ENCODE measurements at regions not wholly inside any gene's neighbourhood (a gene's known extent, or its start where the extent isn't known, plus 50 kb on each side); places are given as distances from the start of the nearest gene placed in this dataset.
"Not testable (repeated sequence)": the region's sequence is repeated elsewhere in the genome, so short reads cannot be mapped to it uniquely, and the experiment has no call there.

GRCh38 chr7:153081496-153081895 is 321.9 kb downstream of the ACTR3B start:
- intact Hi-C loops (cut with micrococcal nuclease): no loop called here

GRCh38 chr7:153084278-153084677 is 324.7 kb downstream of the ACTR3B start:
- intact Hi-C loops (cut with micrococcal nuclease): no loop called here

GRCh38 chr7:153087498-153087897 is 327.9 kb downstream of the ACTR3B start:
- intact Hi-C loops (cut with micrococcal nuclease): no loop called here

GRCh38 chr7:153088601-153089000 is 329.0 kb downstream of the ACTR3B start:
- intact Hi-C loops (cut with micrococcal nuclease): no loop called here

- intact Hi-C loops (cut with micrococcal nuclease): no loop called here
These were observed 330.7 kb downstream of the ACTR3B start for GRCh38 chr7:153090209-153090608.

- intact Hi-C loops (cut with micrococcal nuclease): no loop called here
These were observed 331.2 kb downstream of the ACTR3B start for GRCh38 chr7:153090764-153091163.

GRCh38 chr7:153091477-153091876 is 331.9 kb downstream of the ACTR3B start:
- intact Hi-C loops (cut with micrococcal nuclease): no loop called here

GRCh38 chr7:153097511-153098201 is 338.1 kb downstream of the ACTR3B start:
- intact Hi-C loops (cut with micrococcal nuclease): no loop called here

GRCh38 chr7:153099235-153099634 is 339.7 kb downstream of the ACTR3B start:
- intact Hi-C loops (cut with micrococcal nuclease): no loop called here

- intact Hi-C loops (cut with micrococcal nuclease): no loop called here
These were observed 341.2 kb downstream of the ACTR3B start for GRCh38 chr7:153100691-153101237.

- intact Hi-C loops (cut with micrococcal nuclease): no loop called here
These were observed 343.6 kb downstream of the ACTR3B start for GRCh38 chr7:153103202-153103601.

GRCh38 chr7:153107826-153108225 is 348.3 kb downstream of the ACTR3B start:
- intact Hi-C loops (cut with micrococcal nuclease): no loop called here

- intact Hi-C loops (cut with micrococcal nuclease): no loop called here
These were observed 350.0 kb downstream of the ACTR3B start for GRCh38 chr7:153109566-153109965.

GRCh38 chr7:153110606-153111005 is 351.1 kb downstream of the ACTR3B start:
- intact Hi-C loops (cut with micrococcal nuclease): no loop called here

GRCh38 chr7:153122255-153122654 is 362.7 kb downstream of the ACTR3B start:
- intact Hi-C loops (cut with micrococcal nuclease): not testable (repeated sequence)

GRCh38 chr7:153130052-153130451 is 370.5 kb downstream of the ACTR3B start:
- intact Hi-C loops (cut with micrococcal nuclease): no loop called here

- intact Hi-C loops (cut with micrococcal nuclease): no loop called here
These were observed 392.2 kb downstream of the ACTR3B start for GRCh38 chr7:153151766-153152165.

GRCh38 chr7:153152801-153153422 is 393.4 kb downstream of the ACTR3B start:
- intact Hi-C loops (cut with micrococcal nuclease): no loop called here

GRCh38 chr7:153158149-153158548 is 398.6 kb downstream of the ACTR3B start:
- intact Hi-C loops (cut with micrococcal nuclease): no loop called here

GRCh38 chr7:153170287-153170686 is 410.7 kb downstream of the ACTR3B start:
- intact Hi-C loops (cut with micrococcal nuclease): no loop called here

GRCh38 chr7:153185936-153186335 is 426.4 kb downstream of the ACTR3B start:
- intact Hi-C loops (cut with micrococcal nuclease): no loop called here

- intact Hi-C loops (cut with micrococcal nuclease): no loop called here
These were observed 428.6 kb downstream of the ACTR3B start for GRCh38 chr7:153188161-153188560.

- intact Hi-C loops (cut with micrococcal nuclease): no loop called here
These were observed 429.1 kb downstream of the ACTR3B start for GRCh38 chr7:153188630-153189029.

Measured in T-helper 1 cell treated with Interleukin-12 subunit alpha and Interleukin-12 subunit beta and Interleukin-4 antibody, amounts not matched to agents 30 ng/mL and 1 ng/mL, for 36 hours (primary cell).